ENCODE measurements at regions not wholly inside any gene's neighbourhood (a gene's known extent, or its start where the extent isn't known, plus 50 kb on each side); places are given as distances from the start of the nearest gene placed in this dataset.
"Not testable (repeated sequence)": the region's sequence is repeated elsewhere in the genome, so short reads cannot be mapped to it uniquely, and the experiment has no call there.

DNA sequence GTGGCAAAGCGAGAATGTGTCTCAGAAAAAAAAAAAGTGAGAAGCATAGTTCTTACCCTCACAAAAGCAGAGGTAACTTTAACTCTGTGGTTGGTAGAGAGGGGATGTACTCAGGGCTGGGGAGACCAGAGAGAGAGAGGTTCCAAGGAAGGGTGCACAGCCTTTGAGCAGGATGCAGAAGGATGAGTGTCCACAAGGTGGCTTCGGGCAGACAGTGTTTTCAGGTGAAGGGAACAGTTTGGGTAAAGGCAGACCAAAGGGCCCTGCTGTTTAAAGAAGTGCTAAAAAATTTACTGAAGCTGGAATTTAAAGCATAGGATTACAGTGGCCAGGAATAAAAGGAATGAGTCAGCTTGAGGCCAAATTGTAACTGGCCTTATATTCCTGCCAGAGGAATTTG, 2240.6 kb downstream of the EPHA3 start:
- not testable (repeated sequence) for DNase-seq (ENCODE audit: low read depth); H3K4me3 ChIP-seq (ENCODE audit: low read depth, low read length)

DNA sequence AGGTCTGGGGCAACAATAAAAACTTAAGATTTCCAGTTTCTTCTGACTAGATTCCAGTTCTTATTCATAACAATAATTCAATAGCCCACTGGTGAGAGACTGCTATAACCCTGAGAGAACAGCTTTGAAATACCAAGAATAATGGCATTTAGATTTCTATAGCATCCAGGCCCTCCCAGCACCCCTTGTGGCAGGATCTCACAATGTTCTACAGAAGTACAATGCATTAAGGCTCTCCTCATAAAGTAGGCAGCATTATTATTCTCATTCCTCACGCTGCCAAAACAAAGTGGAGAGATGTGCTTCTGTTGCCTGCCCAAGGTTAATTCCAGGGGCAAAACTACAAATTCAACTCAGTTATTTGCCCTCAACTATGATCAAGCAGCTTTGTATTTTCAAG, 2241.7 kb downstream of the EPHA3 start:
- not testable (repeated sequence) for H3K4me3 ChIP-seq (ENCODE audit: low read depth, low read length); DNase-seq (ENCODE audit: low read depth)

DNA sequence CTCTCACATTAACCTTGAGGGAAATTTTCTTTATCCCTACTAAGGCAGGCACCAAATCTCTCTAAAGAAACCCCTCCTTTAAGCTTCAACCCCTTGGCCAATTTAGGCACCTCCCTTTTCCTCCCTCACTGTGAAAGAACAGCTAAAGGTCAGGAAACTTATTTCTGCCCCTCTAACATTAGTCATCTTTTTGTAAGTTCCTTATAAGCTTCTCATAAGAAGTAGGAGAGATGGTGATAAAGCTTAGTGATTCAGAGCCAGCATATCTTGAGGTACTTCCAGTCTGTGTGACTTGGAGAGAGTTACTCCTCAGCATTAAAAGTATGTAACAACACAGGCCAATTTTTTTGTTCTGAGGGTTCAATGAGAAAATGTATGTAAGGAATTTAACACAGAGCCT, 2244.7 kb downstream of the EPHA3 start:
- not testable (repeated sequence) for DNase-seq (ENCODE audit: low read depth); H3K4me3 ChIP-seq (ENCODE audit: low read depth, low read length)

GRCh38 chr3:91359278-91359677, 2251.9 kb downstream of the EPHA3 start:
- not testable (repeated sequence) for DNase-seq (ENCODE audit: low read depth); H3K4me3 ChIP-seq (ENCODE audit: low read depth, low read length)

DNA sequence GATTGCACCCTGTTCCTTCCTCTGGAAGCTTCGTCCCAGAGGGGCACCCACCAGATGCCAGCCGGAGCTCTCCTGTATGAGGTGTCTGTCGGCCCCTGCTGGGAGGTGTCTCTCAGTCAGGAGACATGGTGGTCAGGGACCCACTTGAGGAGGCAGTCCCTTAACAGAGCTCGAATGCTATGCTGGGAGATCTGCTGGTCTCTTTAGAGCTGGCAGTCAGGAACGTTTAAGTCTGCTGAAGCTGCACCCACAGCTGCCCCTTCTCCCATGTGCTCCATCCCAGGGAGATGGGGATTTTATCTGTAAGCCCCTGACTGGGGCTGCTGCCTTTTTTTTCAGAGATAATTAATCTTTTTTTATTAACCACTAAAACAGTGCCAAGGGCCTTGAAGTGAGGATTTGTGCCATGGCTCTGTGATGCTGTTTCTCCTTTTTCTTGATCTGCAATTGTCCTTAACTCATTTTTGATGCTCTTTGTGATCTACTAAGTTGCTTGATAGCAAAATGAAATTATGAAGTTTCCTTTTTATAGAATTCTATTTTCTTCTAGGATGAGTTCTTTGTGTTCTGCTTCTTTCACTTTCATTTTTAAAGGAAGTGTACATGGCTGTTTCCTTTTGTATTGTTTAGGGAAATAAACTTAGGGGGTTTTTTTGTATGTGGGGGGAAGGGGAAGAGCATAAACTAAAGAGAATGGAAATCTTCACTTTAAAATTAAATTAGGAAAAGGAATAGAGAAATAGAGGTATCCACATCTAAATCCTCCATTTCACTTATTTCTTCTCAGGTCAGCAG, 2275.9 kb downstream of the EPHA3 start:
- H3K4me3 ChIP-seq (ENCODE audit: low read depth, low read length); DNase-seq (ENCODE audit: low read depth): not testable (repeated sequence)

GRCh38 chr3:91403938-91404337, 2296.5 kb downstream of the EPHA3 start:
- H3K4me3 ChIP-seq (ENCODE audit: low read depth, low read length); DNase-seq (ENCODE audit: low read depth): not testable (repeated sequence)

DNA sequence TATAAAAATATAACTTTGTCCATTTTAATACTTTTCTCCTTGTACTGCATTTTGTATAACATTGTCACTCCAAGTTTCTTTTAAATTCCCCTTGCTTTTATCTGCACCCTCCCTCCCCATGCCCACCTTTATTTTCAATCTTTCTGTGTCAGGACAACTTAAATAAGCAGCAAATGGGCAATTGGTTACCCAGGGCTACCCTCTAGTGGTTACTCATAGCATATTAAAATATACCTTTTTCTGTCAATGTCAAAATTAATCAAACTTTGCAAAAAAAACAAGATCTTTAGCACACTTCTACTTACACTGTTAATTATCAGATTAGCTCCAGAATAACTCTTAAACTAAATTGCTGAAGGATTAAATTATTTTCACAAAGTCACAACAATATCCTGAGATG, 2334.6 kb downstream of the EPHA3 start:
- DNase-seq (ENCODE audit: low read depth); H3K4me3 ChIP-seq (ENCODE audit: low read depth, low read length): not testable (repeated sequence)

DNA sequence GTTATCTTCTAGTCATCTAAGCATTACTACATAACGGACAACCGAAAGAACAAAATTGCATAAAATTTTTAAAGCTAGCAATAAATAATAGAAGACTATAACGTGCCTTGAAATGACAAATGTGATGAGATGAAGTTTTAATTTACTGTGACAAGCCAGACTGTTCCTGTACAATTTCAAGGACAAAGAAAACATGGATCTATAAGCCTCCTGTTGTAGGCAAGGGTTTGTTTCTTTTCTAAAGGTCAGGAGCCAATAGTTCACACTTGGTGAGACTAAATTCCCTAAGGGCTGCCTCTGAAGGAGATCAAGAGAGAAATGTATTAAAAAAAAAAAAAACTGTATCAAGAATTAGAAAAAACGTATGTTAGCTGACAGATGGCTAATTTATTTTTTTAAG, 2335.1 kb downstream of the EPHA3 start:
- DNase-seq (ENCODE audit: low read depth); H3K4me3 ChIP-seq (ENCODE audit: low read depth, low read length): not testable (repeated sequence)

DNA sequence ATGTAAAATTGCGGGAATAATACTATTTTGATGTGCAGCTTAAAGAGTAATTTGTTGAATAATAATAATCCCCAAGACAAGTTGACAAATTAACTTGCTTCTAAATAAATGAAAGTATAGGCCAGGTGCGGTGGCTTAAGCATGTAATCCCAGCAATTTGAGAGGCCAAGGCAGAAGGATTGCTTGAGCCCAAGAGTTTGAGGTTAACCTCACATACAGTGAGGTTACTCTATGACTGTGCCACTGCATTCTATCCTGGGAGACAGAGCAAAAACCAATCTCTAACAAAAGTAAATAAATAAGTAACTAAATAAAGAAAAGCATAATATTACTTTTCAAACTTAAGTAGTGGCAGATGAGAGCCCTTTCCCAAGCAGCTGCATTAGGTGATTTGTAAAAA, 2341.0 kb downstream of the EPHA3 start:
- not testable (repeated sequence) for DNase-seq (ENCODE audit: low read depth); H3K4me3 ChIP-seq (ENCODE audit: low read depth, low read length)

GRCh38 chr3:91466517-91466916, 2359.1 kb downstream of the EPHA3 start:
- not testable (repeated sequence) for DNase-seq (ENCODE audit: low read depth)

DNA sequence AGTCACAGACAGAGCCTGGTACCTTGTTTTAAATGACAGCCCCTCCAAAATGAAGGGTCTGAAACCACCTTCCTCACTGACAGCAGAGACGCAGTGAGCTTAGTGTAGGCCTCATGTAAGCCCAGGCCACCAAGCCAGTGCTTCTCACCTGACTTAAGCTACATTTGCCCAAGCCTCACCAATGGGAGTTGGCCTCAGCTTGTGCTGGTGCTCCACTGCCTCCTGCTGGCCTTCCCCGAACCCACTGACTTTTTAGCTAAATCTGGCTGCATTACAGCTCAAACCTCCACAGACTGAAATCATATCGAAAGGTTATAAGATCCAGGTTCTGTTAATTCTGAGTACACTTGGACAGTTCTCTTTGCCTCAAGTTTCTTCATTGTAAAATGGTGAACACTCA, 2361.8 kb downstream of the EPHA3 start:
- H3K4me3 ChIP-seq (ENCODE audit: low read depth, low read length); DNase-seq (ENCODE audit: low read depth): not testable (repeated sequence)

More at GRCh38 chr3:91466517-91466916, 2359.1 kb downstream of the EPHA3 start:
- H3K4me3 ChIP-seq (ENCODE audit: low read depth, low read length), result not testable (repeated sequence)

- DNase-seq (ENCODE audit: low read depth), result not testable (repeated sequence)
- peak; percentile 2 for TF ChIP-seq CTCF (conservative IDR thresholded peaks at IDR 0.05; ENCODE audit: low read depth, low read length)
These were observed 2377.6 kb downstream of the EPHA3 start for GRCh38 chr3:91485026-91485425.

DNA sequence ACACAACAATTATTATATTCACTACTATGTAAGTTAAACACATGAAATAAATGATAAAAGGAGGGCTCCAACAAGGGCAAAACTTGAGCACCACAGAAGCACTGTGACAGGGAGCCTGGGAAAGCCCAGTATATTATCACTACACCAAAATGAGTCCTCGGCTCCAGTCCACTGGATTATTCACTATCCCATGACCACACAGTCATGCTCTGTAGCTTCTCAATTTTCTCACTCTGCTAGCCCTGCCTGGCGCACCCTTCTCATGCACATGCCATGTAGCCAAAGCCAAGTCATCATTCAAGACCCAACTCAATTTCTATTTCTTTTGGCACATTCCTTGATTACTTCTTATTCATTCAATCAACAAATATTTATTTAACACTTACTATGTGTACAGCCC, 2378.5 kb downstream of the EPHA3 start:
- peak; percentile 0 for DNase-seq (ENCODE audit: low read depth)

More at GRCh38 chr3:91485026-91485425, 2377.6 kb downstream of the EPHA3 start:
- not testable (repeated sequence) for H3K4me3 ChIP-seq (ENCODE audit: low read depth, low read length)

GRCh38 chr3:91497712-91498111, 2390.3 kb downstream of the EPHA3 start:
- H3K4me3 ChIP-seq (ENCODE audit: low read depth, low read length); DNase-seq (ENCODE audit: low read depth): not testable (repeated sequence)

More for the DNA sequence above, 2378.5 kb downstream of the EPHA3 start:
- H3K4me3 ChIP-seq (ENCODE audit: low read depth, low read length), result not testable (repeated sequence)

GRCh38 chr3:91499850-91500249, 2392.4 kb downstream of the EPHA3 start:
- not testable (repeated sequence) for DNase-seq (ENCODE audit: low read depth)

GRCh38 chr3:91504874-91505273, 2397.5 kb downstream of the EPHA3 start:
- DNase-seq (ENCODE audit: low read depth); H3K4me3 ChIP-seq (ENCODE audit: low read depth, low read length): not testable (repeated sequence)

More at GRCh38 chr3:91499850-91500249, 2392.4 kb downstream of the EPHA3 start:
- not testable (repeated sequence) for H3K4me3 ChIP-seq (ENCODE audit: low read depth, low read length)

Data from epithelial cell of proximal tubule (primary cell).